Endothelial cell of umbilical vein (primary cell): ENCODE measurements at regions not wholly inside any gene's neighbourhood (a gene's known extent, or its start where the extent isn't known, plus 50 kb on each side); places are given as distances from the start of the nearest gene placed in this dataset.

Source experiments
- BruUV-seq: library from RNA; stranded (reverse); fragments of 400-500 nt; replicated peaks from 2 replicates; lab custom pipeline; 2021; lab: Mats Ljungman, UMichigan
- CTCF ChIA-PET: fragments of 300-600, 350-600 bp; sonication (Branson Sonifier 250); formaldehyde crosslinking; loops from one replicate; lab custom pipeline; 2021; ENCODE audit warnings: antibody characterized with exemption, inconsistent platforms; lab: Charles Lee
- POLR2A ChIA-PET: fragments of 300-600, 350-600 bp; sonication (Branson Sonifier 250); formaldehyde crosslinking; loops from one replicate; lab custom pipeline; 2021; ENCODE audit warnings: antibody characterized with exemption, inconsistent platforms; lab: Charles Lee
- DNase-seq: peaks from one replicate; pipeline ENCODE4 v3.0.0-alpha.2; 2011; ENCODE audit warnings: low read depth, low spot score
- FAIRE-seq: peaks from 2 replicates; lab custom pipeline; 2011; peaks lifted over from hg19 to GRCh38; lab: Jason Lieb, UNC
- H2AFZ ChIP-seq: 2 replicates; pipeline ENCODE4 v1.6.0; 2012; ENCODE audit warnings: low read depth, low read length, control low read depth, inconsistent platforms
- H3K27ac ChIP-seq: 2 replicates; pipeline ENCODE4 v1.5.1; 2011; ENCODE audit warnings: low read depth, mild to moderate bottlenecking, control low read depth, low read length, moderate library complexity; ENCODE audit not compliant: insufficient read depth
- H3K27me3 ChIP-seq, 2 experiments: 2 replicates each; pipeline versions ENCODE4 v1.6.0 to v1.6.1; 2011; ENCODE audit warnings: low read length in 2 of 2, mixed read lengths in 1 of 2; ENCODE audit not compliant: control insufficient read depth in 2 of 2, insufficient read depth in 2 of 2
- H3K36me3 ChIP-seq, 2 experiments: 2 replicates in 1 of 2; 3 replicates in 1 of 2; pipeline ENCODE4 v1.5.1; 2011; ENCODE audit warnings: low read length in 2 of 2, mild to moderate bottlenecking in 1 of 2, moderate library complexity in 1 of 2; ENCODE audit not compliant: control insufficient read depth in 2 of 2, insufficient read depth in 2 of 2; ENCODE audit errors: extremely low read depth in 1 of 2
- H3K4me1 ChIP-seq: 3 replicates; pipeline ENCODE4 v1.5.1; 2011; ENCODE audit warnings: mild to moderate bottlenecking, low read length; ENCODE audit not compliant: control insufficient read depth, insufficient read depth; ENCODE audit errors: extremely low read depth
- H3K4me2 ChIP-seq: 2 replicates; pipeline ENCODE4 v1.6.1; 2011; ENCODE audit warnings: low read length, control low read depth, mixed read lengths; ENCODE audit not compliant: insufficient read depth
- H3K4me3 ChIP-seq, 3 experiments: fragments of 200-600 bp in 1 of 3; sonication (generic), shearing (Covaris generic) in 1 of 3; replicated peaks in 1 of 3; 2 replicates each; pipeline ENCODE4 v1.5.1; 2011 to 2016; ENCODE audit warnings: control low read depth in 3 of 3, low read length in 3 of 3, mild to moderate bottlenecking in 2 of 3, inconsistent platforms in 1 of 3, low read depth in 1 of 3, moderate library complexity in 1 of 3; ENCODE audit not compliant: insufficient read depth in 1 of 3
- H3K79me2 ChIP-seq: 2 replicates; pipeline ENCODE4 v1.6.0; 2012; ENCODE audit warnings: low read length, inconsistent platforms; ENCODE audit not compliant: control insufficient read depth, insufficient read depth
- H3K9ac ChIP-seq: replicated peaks from 2 replicates; pipeline ENCODE3; 2011; ENCODE audit warnings: low read length, control low read depth; ENCODE audit not compliant: insufficient read depth; ENCODE audit errors: extremely low read depth
- H3K9me1 ChIP-seq: replicated peaks from 3 replicates; pipeline ENCODE4 v1.6.0; 2011; ENCODE audit warnings: mild to moderate bottlenecking, low read length; ENCODE audit not compliant: control insufficient read depth, insufficient read depth; ENCODE audit errors: extremely low read depth
- H3K9me3 ChIP-seq: replicated peaks from 2 replicates; pipeline ENCODE4 v1.5.1; 2012; ENCODE audit warnings: low read length, inconsistent platforms; ENCODE audit not compliant: control insufficient read depth, insufficient read depth
- H4K20me1 ChIP-seq: replicated peaks from 2 replicates; pipeline ENCODE3; 2011; ENCODE audit warnings: mild to moderate bottlenecking, low read length; ENCODE audit not compliant: control insufficient read depth, insufficient read depth; ENCODE audit errors: extremely low read depth
- EZH2 ChIP-seq: IDR thresholded peaks from 2 replicates; pipeline ENCODE4 v1.6.1; 2012; ENCODE audit warnings: borderline replicate concordance, low read depth, mild to moderate bottlenecking, moderate library complexity, low read length, inconsistent platforms; ENCODE audit not compliant: severe bottlenecking
- FOS ChIP-seq: IDR thresholded peaks from 2 replicates; pipeline ENCODE4 v1.6.1; 2011; ENCODE audit warnings: mild to moderate bottlenecking, low read length, moderate library complexity, borderline replicate concordance; ENCODE audit not compliant: insufficient read depth
- GATA2 ChIP-seq: IDR thresholded peaks from 2 replicates; pipeline ENCODE4 v1.7.0; 2011; ENCODE audit warnings: low read depth, mild to moderate bottlenecking, moderate library complexity, mixed read lengths, low read length; ENCODE audit not compliant: insufficient read length, insufficient read depth
- JUN ChIP-seq: IDR thresholded peaks from 2 replicates; pipeline ENCODE4 v1.6.1; 2011; ENCODE audit warnings: borderline replicate concordance, low read depth; ENCODE audit not compliant: insufficient read length, insufficient read depth
- MAX ChIP-seq: IDR thresholded peaks from 2 replicates; pipeline ENCODE4 v1.6.1; 2011; ENCODE audit not compliant: insufficient read depth, insufficient read length
- MYC ChIP-seq: IDR thresholded peaks from one replicate; pipeline ENCODE4 v1.6.1; 2011; ENCODE audit warnings: mild to moderate bottlenecking, low read depth, low read length
- POLR2A ChIP-seq: IDR thresholded peaks from 2 replicates; pipeline ENCODE4 v1.6.1; 2012; ENCODE audit warnings: low read depth, mild to moderate bottlenecking, control low read depth, low read length
- POLR2AphosphoS5 ChIP-seq: IDR thresholded peaks from 2 replicates; pipeline ENCODE4 v1.6.1; 2012; ENCODE audit warnings: low read depth, mild to moderate bottlenecking, control low read depth, low read length, moderate library complexity; ENCODE audit not compliant: insufficient read depth
- dilution Hi-C: fragments of 300-500 bp; cut with MboI; formaldehyde crosslinking; loops from one replicate; pipeline ENCODE4 v1.15.0; 2019; ENCODE audit warnings: low sequenced_read_pairs; ENCODE audit not compliant: extremely low pct_ligation_motif_present
- intact Hi-C: fragments of 100-400 bp; cut with micrococcal nuclease; formaldehyde crosslinking; loops from one replicate; pipeline ENCODE4 v1.10.0; 2022
- TF ChIP-seq, protein P1 (sequence below), 2 donors: IDR thresholded peaks; 1 replicate in 1 of 2; 2 replicates in 1 of 2; pipeline ENCODE4 v1.5.1; 2011; ENCODE audit warnings: low read length in 2 of 2, mild to moderate bottlenecking in 2 of 2, moderate library complexity in 2 of 2, control low read depth in 1 of 2, inconsistent platforms in 1 of 2, low read depth in 1 of 2; ENCODE audit not compliant: insufficient read depth in 1 of 2; ENCODE audit errors: extremely low read depth in 1 of 2

DNA sequence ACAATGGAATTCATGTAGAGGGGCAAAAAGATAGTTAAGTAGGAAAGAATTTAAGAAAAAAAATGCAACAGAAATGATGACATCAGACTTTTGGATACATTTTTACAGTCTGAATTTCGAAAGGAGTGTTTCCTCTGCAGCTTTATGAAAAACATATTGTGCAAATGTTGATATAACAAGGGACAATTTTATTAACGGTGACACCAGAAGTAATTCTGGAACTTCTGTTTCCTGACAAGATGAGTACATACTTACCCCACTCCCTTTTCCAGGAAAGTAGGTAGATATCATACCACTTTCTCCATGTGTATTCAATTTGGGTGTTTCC lies 369.6 kb downstream of the FBXO15 start:
- H2AFZ ChIP-seq = no peak overlapping the region
- DNase-seq = no peak

More for the DNA sequence above, 369.6 kb downstream of the FBXO15 start:
- ChIA-PET CTCF (no interaction called here), POLR2A (no interaction called here)
- Histone ChIP-seq H3K9me1 (no peaks in the 10 kb centered on the region), H3K4me1 (no peaks in the 10 kb centered on the region), H3K36me3 (no peaks in the 10 kb centered on the region), H3K4me3 (no peak overlapping the region), H3K79me2 (no peaks in the 10 kb centered on the region), H3K27ac (no peak overlapping the region), H3K27me3 (no peaks in the 10 kb centered on the region), H3K9me3 (peaks cover 4% of the 10 kb centered on the region), H3K4me2 (no peak overlapping the region), H3K9ac (no peak overlapping the region), H4K20me1 (no peaks in the 10 kb centered on the region)
- TF ChIP-seq, protein P1, sequence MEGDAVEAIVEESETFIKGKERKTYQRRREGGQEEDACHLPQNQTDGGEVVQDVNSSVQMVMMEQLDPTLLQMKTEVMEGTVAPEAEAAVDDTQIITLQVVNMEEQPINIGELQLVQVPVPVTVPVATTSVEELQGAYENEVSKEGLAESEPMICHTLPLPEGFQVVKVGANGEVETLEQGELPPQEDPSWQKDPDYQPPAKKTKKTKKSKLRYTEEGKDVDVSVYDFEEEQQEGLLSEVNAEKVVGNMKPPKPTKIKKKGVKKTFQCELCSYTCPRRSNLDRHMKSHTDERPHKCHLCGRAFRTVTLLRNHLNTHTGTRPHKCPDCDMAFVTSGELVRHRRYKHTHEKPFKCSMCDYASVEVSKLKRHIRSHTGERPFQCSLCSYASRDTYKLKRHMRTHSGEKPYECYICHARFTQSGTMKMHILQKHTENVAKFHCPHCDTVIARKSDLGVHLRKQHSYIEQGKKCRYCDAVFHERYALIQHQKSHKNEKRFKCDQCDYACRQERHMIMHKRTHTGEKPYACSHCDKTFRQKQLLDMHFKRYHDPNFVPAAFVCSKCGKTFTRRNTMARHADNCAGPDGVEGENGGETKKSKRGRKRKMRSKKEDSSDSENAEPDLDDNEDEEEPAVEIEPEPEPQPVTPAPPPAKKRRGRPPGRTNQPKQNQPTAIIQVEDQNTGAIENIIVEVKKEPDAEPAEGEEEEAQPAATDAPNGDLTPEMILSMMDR (IDR thresholded peaks at IDR 0.05; ENCODE audit: extremely low read depth in 1 of 2, insufficient read depth in 1 of 2, low read depth in 1 of 2, low read length in 2 of 2) = no peak
- TF ChIP-seq FOS (no peak), GATA2 (no peak), MYC (no peak), POLR2A (no peak), MAX (no peak), JUN (no peak), POLR2AphosphoS5 (no peak), EZH2 (no peak)
- no peak for FAIRE-seq
- BruUV-seq = no TSS peak
- dilution Hi-C loops (no loop called here), intact Hi-C loops (no loop called here)
